ENCODE measurements at regions not wholly inside any gene's neighbourhood (a gene's known extent, or its start where the extent isn't known, plus 50 kb on each side); places are given as distances from the start of the nearest gene placed in this dataset.

DNA sequence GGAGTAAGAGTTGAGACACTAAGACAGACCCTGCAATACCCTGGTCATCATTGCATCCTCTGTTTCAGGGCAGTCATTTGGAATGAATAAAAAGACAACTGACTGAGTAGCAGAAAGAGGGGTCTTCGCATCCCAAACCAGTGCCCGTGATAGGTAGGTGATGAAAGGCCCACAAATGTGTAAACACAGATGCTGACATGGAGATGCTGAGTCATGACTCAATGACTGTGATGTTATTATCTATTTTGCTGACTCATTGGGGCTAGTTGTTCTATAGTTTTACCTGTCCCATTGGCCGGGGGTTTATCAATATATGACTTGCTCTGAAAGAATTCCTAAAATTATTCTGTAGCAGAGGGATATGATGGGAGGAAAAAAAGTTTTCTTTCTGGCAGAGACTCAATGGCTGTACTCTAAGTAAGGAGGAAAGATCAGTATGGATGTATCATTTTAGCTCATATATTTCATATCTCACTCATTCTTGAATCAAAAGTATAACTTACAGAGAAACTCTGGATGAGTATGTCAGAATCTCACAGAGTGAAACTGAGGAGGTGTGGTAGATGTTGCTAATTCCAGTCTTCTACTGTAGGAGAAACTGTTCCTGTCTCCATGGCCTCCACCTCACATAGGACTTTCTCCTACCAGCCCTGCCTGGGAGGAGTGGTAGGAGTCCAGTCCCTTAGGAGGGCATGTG lies 119.9 kb upstream of the PREP start:
- TF ChIP-seq, protein P1, sequence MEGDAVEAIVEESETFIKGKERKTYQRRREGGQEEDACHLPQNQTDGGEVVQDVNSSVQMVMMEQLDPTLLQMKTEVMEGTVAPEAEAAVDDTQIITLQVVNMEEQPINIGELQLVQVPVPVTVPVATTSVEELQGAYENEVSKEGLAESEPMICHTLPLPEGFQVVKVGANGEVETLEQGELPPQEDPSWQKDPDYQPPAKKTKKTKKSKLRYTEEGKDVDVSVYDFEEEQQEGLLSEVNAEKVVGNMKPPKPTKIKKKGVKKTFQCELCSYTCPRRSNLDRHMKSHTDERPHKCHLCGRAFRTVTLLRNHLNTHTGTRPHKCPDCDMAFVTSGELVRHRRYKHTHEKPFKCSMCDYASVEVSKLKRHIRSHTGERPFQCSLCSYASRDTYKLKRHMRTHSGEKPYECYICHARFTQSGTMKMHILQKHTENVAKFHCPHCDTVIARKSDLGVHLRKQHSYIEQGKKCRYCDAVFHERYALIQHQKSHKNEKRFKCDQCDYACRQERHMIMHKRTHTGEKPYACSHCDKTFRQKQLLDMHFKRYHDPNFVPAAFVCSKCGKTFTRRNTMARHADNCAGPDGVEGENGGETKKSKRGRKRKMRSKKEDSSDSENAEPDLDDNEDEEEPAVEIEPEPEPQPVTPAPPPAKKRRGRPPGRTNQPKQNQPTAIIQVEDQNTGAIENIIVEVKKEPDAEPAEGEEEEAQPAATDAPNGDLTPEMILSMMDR (IDR thresholded peaks at IDR 0.05): no peak
- no peak for TF ChIP-seq EZH2 (IDR thresholded peaks at IDR 0.05; ENCODE audit: borderline replicate concordance, insufficient read depth, low read depth, low read length, poor library complexity, severe bottlenecking)
